OCI-LY3 (cell line): ENCODE measurements at regions not wholly inside any gene's neighbourhood (a gene's known extent, or its start where the extent isn't known, plus 50 kb on each side); places are given as distances from the start of the nearest gene placed in this dataset.

Source experiments
- H2AFZ ChIP-seq: fragments of 200-600, 300-600 bp; shearing (Covaris generic); 2 replicates; pipeline ENCODE4 v1.6.0; 2014; ENCODE audit warnings: antibody characterized with exemption, low read depth, low read length
- H3K27ac ChIP-seq: fragments of 200-600, 300-600 bp; sonication (generic); 2 replicates; pipeline ENCODE4 v1.5.1; 2014; ENCODE audit warnings: mild to moderate bottlenecking, low read length, moderate library complexity, mixed read lengths
- H3K27me3 ChIP-seq: fragments of 200-600, 300-600 bp; sonication (generic); 2 replicates; pipeline ENCODE4 v1.6.1; 2014; ENCODE audit warnings: low read depth, low read length, mixed read lengths
- H3K36me3 ChIP-seq: fragments of 200-600, 300-600 bp; sonication (generic); replicated peaks from 2 replicates; pipeline ENCODE3; 2014; ENCODE audit warnings: low read depth, low read length, mixed read lengths
- H3K4me1 ChIP-seq: fragments of 300-600, 200-600 bp; sonication (generic); 2 replicates; pipeline ENCODE4 v1.6.1; 2014; ENCODE audit warnings: low read length, mixed read lengths
- H3K4me2 ChIP-seq: fragments of 200-600, 300-600 bp; sonication (generic); 2 replicates; pipeline ENCODE4 v1.6.1; 2014; ENCODE audit warnings: low read length, mixed read lengths
- H3K4me3 ChIP-seq: fragments of 300-600, 200-600 bp; sonication (generic); 2 replicates; pipeline ENCODE4 v1.5.1; 2014; ENCODE audit warnings: antibody characterized with exemption, mild to moderate bottlenecking, low read length, moderate library complexity
- H3K79me2 ChIP-seq: fragments of 300-600, 200-600 bp; shearing (Covaris generic); 2 replicates; pipeline ENCODE4 v1.6.1; 2014; ENCODE audit warnings: mild to moderate bottlenecking, low read length, mixed read lengths
- H3K9ac ChIP-seq: fragments of 300-600, 200-600 bp; shearing (Covaris generic); 2 replicates; pipeline ENCODE4 v1.6.0; 2014; ENCODE audit warnings: mild to moderate bottlenecking, low read length, moderate library complexity
- H3K9me3 ChIP-seq: fragments of 200-600, 300-600 bp; shearing (Covaris generic); 2 replicates; pipeline ENCODE4 v1.6.1; 2014; ENCODE audit warnings: low read length, mixed read lengths; ENCODE audit not compliant: insufficient read depth
- H4K20me1 ChIP-seq: fragments of 200-600, 300-600 bp; sonication (generic); 2 replicates; pipeline ENCODE4 v1.6.1; 2016; ENCODE audit warnings: low read length, mixed read lengths; ENCODE audit not compliant: insufficient read depth
- CTCF ChIP-seq: fragments of 200-600, 300-600 bp; sonication (generic); IDR thresholded peaks from 2 replicates; pipeline ENCODE4 v1.5.1; 2014; ENCODE audit warnings: antibody characterized with exemption, low read length, low read depth
- EZH2phosphoT487 ChIP-seq: fragments of 200-600 bp; shearing (Covaris generic); IDR thresholded peaks from 2 replicates; pipeline ENCODE4 v1.6.1; 2018; ENCODE audit warnings: antibody characterized with exemption, mixed run types, low read depth

GRCh38 chr14:61125867-61126572, 145.0 kb downstream of the SLC38A6 start:
- H3K9me3 ChIP-seq = no peaks in the 10 kb centered on the region
- H3K36me3 ChIP-seq = peaks cover under 1% of the 10 kb centered on the region
- H3K4me2 ChIP-seq = no peak overlapping the region
- no peaks in the 10 kb centered on the region for H3K27me3 ChIP-seq
- no peak overlapping the region for H3K9ac ChIP-seq
- peaks cover 12% of the 10 kb centered on the region for H3K4me1 ChIP-seq
- no peaks in the 10 kb centered on the region for H3K79me2 ChIP-seq
- H3K4me3 ChIP-seq = no peak overlapping the region
- H4K20me1 ChIP-seq = no peaks in the 10 kb centered on the region
- H2AFZ ChIP-seq = no peak overlapping the region
- no peak overlapping the region for H3K27ac ChIP-seq
- TF ChIP-seq CTCF = no peak
- TF ChIP-seq EZH2phosphoT487 = no peak

- no peak overlapping the region for H3K4me2 ChIP-seq
Measured at GRCh38 chr14:61125041-61125866, 144.2 kb downstream of the SLC38A6 start.

GRCh38 chr14:61122862-61123261, 141.8 kb downstream of the SLC38A6 start:
- Histone ChIP-seq H3K9ac (no peak overlapping the region), H4K20me1 (no peaks in the 10 kb centered on the region), H3K36me3 (peaks cover 5% of the 10 kb centered on the region), H2AFZ (no peak overlapping the region), H3K27ac (no peak overlapping the region), H3K4me2 (no peak overlapping the region), H3K4me1 (peaks cover 24% of the 10 kb centered on the region), H3K27me3 (no peaks in the 10 kb centered on the region), H3K79me2 (no peaks in the 10 kb centered on the region), H3K4me3 (no peak overlapping the region), H3K9me3 (no peaks in the 10 kb centered on the region)
- TF ChIP-seq EZH2phosphoT487 (no peak), CTCF (no peak)

More at GRCh38 chr14:61125041-61125866, 144.2 kb downstream of the SLC38A6 start:
- Histone ChIP-seq H3K79me2 (no peaks in the 10 kb centered on the region), H3K36me3 (peaks cover 5% of the 10 kb centered on the region), H3K4me1 (peaks cover 20% of the 10 kb centered on the region), H3K4me3 (no peak overlapping the region), H4K20me1 (no peaks in the 10 kb centered on the region), H3K27ac (no peak overlapping the region), H3K9me3 (no peaks in the 10 kb centered on the region), H3K27me3 (no peaks in the 10 kb centered on the region), H2AFZ (no peak overlapping the region), H3K9ac (no peak overlapping the region)
- TF ChIP-seq EZH2phosphoT487 (no peak), CTCF (no peak)

- peak overlapping the region; percentile 67 for H3K4me2 ChIP-seq
- H3K27ac ChIP-seq = peak overlapping the region; percentile 59
- H3K79me2 ChIP-seq = no peaks in the 10 kb centered on the region
- H3K9ac ChIP-seq = peak overlapping the region; percentile 25; the same call in 1 of the 2 replicates
- H2AFZ ChIP-seq = peak overlapping the region; percentile 33; the same call in 1 of the 2 replicates
- H3K4me3 ChIP-seq = peak overlapping the region; percentile 45
- H4K20me1 ChIP-seq = no peaks in the 10 kb centered on the region
- no peaks in the 10 kb centered on the region for H3K27me3 ChIP-seq
- H3K9me3 ChIP-seq = no peaks in the 10 kb centered on the region
- peaks cover 5% of the 10 kb centered on the region for H3K36me3 ChIP-seq
- H3K4me1 ChIP-seq = peaks cover 24% of the 10 kb centered on the region
- TF ChIP-seq CTCF (no peak), EZH2phosphoT487 (no peak)
Measured at GRCh38 chr14:61121355-61121787, 140.3 kb downstream of the SLC38A6 start.
